HCT116 (cell line): ENCODE measurements at regions not wholly inside any gene's neighbourhood (a gene's known extent, or its start where the extent isn't known, plus 50 kb on each side); places are given as distances from the start of the nearest gene placed in this dataset.

Experiments used
- ATAC-seq: fragments of 200-7000 bp; cut with Tn5 transposase; 2 replicates; pipeline ENCODE4 v1.9.1; 2020; ENCODE audit warnings: mild to moderate bottlenecking, moderate library complexity
- BruUV-seq: library from RNA; stranded (reverse); fragments of 400-500 nt; replicated peaks from 2 replicates; lab custom pipeline; 2021; lab: Mats Ljungman, UMichigan
- CTCF ChIA-PET: fragments of 300-600 bp; sonication (Branson Sonifier 250); formaldehyde crosslinking; loops from one replicate; lab custom pipeline; 2021; ENCODE audit warnings: antibody characterized with exemption; lab: Charles Lee
- POLR2A ChIA-PET: fragments of 300-600, 350-600 bp; sonication (Branson Sonifier 250); formaldehyde crosslinking; loops from one replicate; lab custom pipeline; 2021; ENCODE audit warnings: antibody characterized with exemption; lab: Charles Lee
- RAD21 ChIA-PET, 2 experiments: fragments of 300-600 bp; sonication (Branson Sonifier 250); formaldehyde crosslinking; loops; one replicate each; lab custom pipeline; 2023; ENCODE audit warnings: low total read pairs in 2 of 2; ENCODE audit not compliant: uncharacterized antibody in 2 of 2, unreplicated experiment in 2 of 2, low non-redundant PET in 1 of 2; lab: Charles Lee
- DNase-seq: peaks from one replicate; pipeline ENCODE4 v3.0.0-alpha.2; 2010; ENCODE audit warnings: low read depth, low spot score
- H2AFZ ChIP-seq: fragments of 200-600 bp; shearing (Covaris generic), sonication (generic); 2 replicates; pipeline ENCODE4 v1.6.1; 2017; ENCODE audit warnings: low read depth, mixed run types, mixed read lengths, antibody characterized with exemption, low read length; ENCODE audit not compliant: poor library complexity, severe bottlenecking
- H3K27ac ChIP-seq: 2 replicates; pipeline ENCODE4 v1.5.1; 2012; ENCODE audit warnings: low read depth, low read length
- H3K27me3 ChIP-seq: fragments of 200-600 bp; sonication (generic); 2 replicates; pipeline ENCODE4 v1.6.1; 2016; ENCODE audit warnings: mixed run types, low read length, mixed read lengths; ENCODE audit not compliant: insufficient read depth
- H3K36me3 ChIP-seq, 2 experiments: fragments of 200-500 bp in 1 of 2; fragments of 200-600 bp in 1 of 2; sonication (Bioruptor generic) in 1 of 2; sonication (generic) in 1 of 2; 2 replicates each; pipeline versions ENCODE4 v1.5.1 to v1.6.1; 2014 to 2016; ENCODE audit warnings: low read length in 2 of 2, inconsistent platforms in 1 of 2, mixed read lengths in 1 of 2, mixed run types in 1 of 2; ENCODE audit not compliant: insufficient read depth in 2 of 2, control insufficient read depth in 1 of 2
- H3K4me1 ChIP-seq, 2 experiments: fragments of 200-600 bp in 1 of 2; sonication (generic) in 1 of 2; 2 replicates each; pipeline versions ENCODE4 v1.5.1 to v1.6.1; 2012 to 2017; ENCODE audit warnings: low read length in 2 of 2, inconsistent platforms in 1 of 2, mild to moderate bottlenecking in 1 of 2, mixed read lengths in 1 of 2, mixed run types in 1 of 2, moderate library complexity in 1 of 2; ENCODE audit not compliant: insufficient read depth in 2 of 2, control insufficient read depth in 1 of 2
- H3K4me2 ChIP-seq: fragments of 200-600 bp; sonication (generic); 2 replicates; pipeline ENCODE4 v1.6.1; 2017; ENCODE audit warnings: mixed run types, low read length, mixed read lengths
- H3K4me3 ChIP-seq, 2 experiments: fragments of 200-600 bp in 1 of 2; sonication (generic) in 1 of 2; replicated peaks in 1 of 2; 2 replicates each; pipeline ENCODE4 v1.5.1; 2011 to 2016; ENCODE audit warnings: low read length in 2 of 2, control low read depth in 1 of 2, low read depth in 1 of 2, mild to moderate bottlenecking in 1 of 2, mixed read lengths in 1 of 2, mixed run types in 1 of 2
- H3K79me2 ChIP-seq: fragments of 200-600 bp; sonication (generic); 2 replicates; pipeline ENCODE4 v1.6.1; 2017; ENCODE audit warnings: mild to moderate bottlenecking, mixed run types, low read length, moderate library complexity, mixed read lengths; ENCODE audit not compliant: insufficient read depth
- H3K9ac ChIP-seq: fragments of 200-600 bp; sonication (generic); 2 replicates; pipeline ENCODE4 v1.6.1; 2016; ENCODE audit warnings: low read length, mixed read lengths
- H3K9me2 ChIP-seq: fragments of 200-600 bp; sonication (generic), shearing (Covaris generic); 2 replicates; pipeline ENCODE4 v1.6.1; 2017; ENCODE audit warnings: mixed run types, mild to moderate bottlenecking, moderate library complexity; ENCODE audit not compliant: insufficient read depth
- H3K9me3 ChIP-seq, 2 experiments: fragments of 200-500 bp in 1 of 2; fragments of 200-600 bp in 1 of 2; sonication (Bioruptor generic) in 1 of 2; sonication (generic) in 1 of 2; 2 replicates each; pipeline ENCODE4 v1.6.1; 2014 to 2017; ENCODE audit warnings: low read length in 2 of 2, mixed read lengths in 2 of 2, inconsistent platforms in 1 of 2, low read depth in 1 of 2, mild to moderate bottlenecking in 1 of 2, mixed run types in 1 of 2, moderate library complexity in 1 of 2; ENCODE audit not compliant: control insufficient read depth in 1 of 2, insufficient read depth in 1 of 2
- H4K20me1 ChIP-seq: fragments of 200-600 bp; sonication (generic), shearing (Covaris generic); 2 replicates; pipeline ENCODE4 v1.6.1; 2017; ENCODE audit warnings: mixed run types, mild to moderate bottlenecking, moderate library complexity; ENCODE audit not compliant: insufficient read depth
- CBX3 ChIP-seq: IDR thresholded peaks from 2 replicates; pipeline ENCODE4 v1.6.1; 2012; ENCODE audit warnings: low read depth
- CEBPB ChIP-seq: IDR thresholded peaks from 2 replicates; pipeline ENCODE4 v1.6.1; 2012; ENCODE audit warnings: low read depth
- ELF1 ChIP-seq: IDR thresholded peaks from 2 replicates; pipeline ENCODE4 v1.6.1; 2012; ENCODE audit warnings: low read depth, borderline replicate concordance
- POLR2AphosphoS5 ChIP-seq: IDR thresholded peaks from 2 replicates; pipeline ENCODE4 v1.6.1; 2011; ENCODE audit warnings: mild to moderate bottlenecking, low read depth, low read length, moderate library complexity
- YY1 ChIP-seq: IDR thresholded peaks from 2 replicates; pipeline ENCODE4 v1.6.1; 2011; ENCODE audit warnings: low read length, low read depth, moderate library complexity, mild to moderate bottlenecking; ENCODE audit not compliant: insufficient replicate concordance; ENCODE audit errors: extremely low read depth
- ZFX ChIP-seq: fragments of 450-650 bp; IDR thresholded peaks from 2 replicates; pipeline ENCODE4 v1.6.1; 2017
- intact Hi-C: fragments of 100-400 bp; cut with micrococcal nuclease; formaldehyde crosslinking; loops from 2 replicates; pipeline ENCODE4 v1.10.0; 2022
- TF ChIP-seq, protein P1 (sequence below): IDR thresholded peaks from 2 replicates; pipeline ENCODE4 v1.6.1; 2012
- TF ChIP-seq, protein P2 (sequence below), 3 experiments: fragments of 200-600 bp in 1 of 3; sonication (generic) in 1 of 3; IDR thresholded peaks in 2 of 3; conservative IDR thresholded peaks in 1 of 3; 2 replicates each; pipeline ENCODE4 v1.5.1; 2012 to 2017; ENCODE audit warnings: low read depth in 2 of 3, low read length in 2 of 3, antibody characterized with exemption in 1 of 3, borderline replicate concordance in 1 of 3, control low read depth in 1 of 3, mild to moderate bottlenecking in 1 of 3, mixed read lengths in 1 of 3, mixed run types in 1 of 3, moderate library complexity in 1 of 3; ENCODE audit not compliant: insufficient read depth in 1 of 3
- TF ChIP-seq, protein P3 (sequence below): IDR thresholded peaks from 2 replicates; pipeline ENCODE4 v1.6.1; 2012

DNA sequence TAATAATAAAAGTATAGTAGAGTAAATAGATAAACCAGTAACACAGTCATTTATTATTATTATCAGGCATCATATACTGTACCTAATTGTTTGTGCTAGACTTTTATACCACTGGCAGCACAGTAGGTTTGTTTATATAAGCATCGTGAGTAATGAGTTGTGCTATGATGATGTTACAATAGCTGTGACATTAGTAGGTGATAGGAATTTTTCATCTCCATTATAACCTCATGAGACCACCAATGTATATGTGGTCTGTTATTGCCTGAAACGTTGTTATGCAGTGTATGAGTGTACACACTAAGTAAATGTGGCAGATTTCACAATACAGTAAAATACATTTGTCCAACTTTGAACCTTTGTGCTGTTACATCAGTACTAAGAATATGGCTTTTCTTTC is 72.7 kb upstream of the SPATA31D4 start:
- BruUV-seq, result no TSS peak
- no peak for ATAC-seq
- Histone ChIP-seq H3K9ac (no peak overlapping the region), H4K20me1 (no peaks in the 10 kb centered on the region), H2AFZ (no peak overlapping the region), H3K27ac (no peak overlapping the region), H3K4me2 (no peak overlapping the region), H3K36me3 (no peaks in the 10 kb centered on the region), H3K4me3 (no peak overlapping the region), H3K4me1 (no peaks in the 10 kb centered on the region), H3K27me3 (no peaks in the 10 kb centered on the region), H3K9me3 (no peaks in the 10 kb centered on the region), H3K9me2 (no peaks in the 10 kb centered on the region), H3K79me2 (no peaks in the 10 kb centered on the region)
- ChIA-PET CTCF (no interaction called here), POLR2A (no interaction called here), RAD21 (no interaction called here)
- TF ChIP-seq, protein P1, sequence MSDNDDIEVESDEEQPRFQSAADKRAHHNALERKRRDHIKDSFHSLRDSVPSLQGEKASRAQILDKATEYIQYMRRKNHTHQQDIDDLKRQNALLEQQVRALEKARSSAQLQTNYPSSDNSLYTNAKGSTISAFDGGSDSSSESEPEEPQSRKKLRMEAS, result no peak
- TF ChIP-seq, protein P2, sequence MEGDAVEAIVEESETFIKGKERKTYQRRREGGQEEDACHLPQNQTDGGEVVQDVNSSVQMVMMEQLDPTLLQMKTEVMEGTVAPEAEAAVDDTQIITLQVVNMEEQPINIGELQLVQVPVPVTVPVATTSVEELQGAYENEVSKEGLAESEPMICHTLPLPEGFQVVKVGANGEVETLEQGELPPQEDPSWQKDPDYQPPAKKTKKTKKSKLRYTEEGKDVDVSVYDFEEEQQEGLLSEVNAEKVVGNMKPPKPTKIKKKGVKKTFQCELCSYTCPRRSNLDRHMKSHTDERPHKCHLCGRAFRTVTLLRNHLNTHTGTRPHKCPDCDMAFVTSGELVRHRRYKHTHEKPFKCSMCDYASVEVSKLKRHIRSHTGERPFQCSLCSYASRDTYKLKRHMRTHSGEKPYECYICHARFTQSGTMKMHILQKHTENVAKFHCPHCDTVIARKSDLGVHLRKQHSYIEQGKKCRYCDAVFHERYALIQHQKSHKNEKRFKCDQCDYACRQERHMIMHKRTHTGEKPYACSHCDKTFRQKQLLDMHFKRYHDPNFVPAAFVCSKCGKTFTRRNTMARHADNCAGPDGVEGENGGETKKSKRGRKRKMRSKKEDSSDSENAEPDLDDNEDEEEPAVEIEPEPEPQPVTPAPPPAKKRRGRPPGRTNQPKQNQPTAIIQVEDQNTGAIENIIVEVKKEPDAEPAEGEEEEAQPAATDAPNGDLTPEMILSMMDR (IDR thresholded peaks at IDR 0.05 in 2 of 3, conservative IDR thresholded peaks at IDR 0.05 in 1 of 3; ENCODE audit: borderline replicate concordance in 1 of 3, insufficient read depth in 1 of 3, low read depth in 2 of 3, low read length in 2 of 3), result no peak
- TF ChIP-seq CBX3, result no peak
- no peak for TF ChIP-seq YY1
- no peak for TF ChIP-seq ZFX
- no peak for TF ChIP-seq CEBPB
- no peak for TF ChIP-seq ELF1
- TF ChIP-seq, protein P3, sequence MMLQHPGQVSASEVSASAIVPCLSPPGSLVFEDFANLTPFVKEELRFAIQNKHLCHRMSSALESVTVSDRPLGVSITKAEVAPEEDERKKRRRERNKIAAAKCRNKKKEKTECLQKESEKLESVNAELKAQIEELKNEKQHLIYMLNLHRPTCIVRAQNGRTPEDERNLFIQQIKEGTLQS, result no peak
- no peak for TF ChIP-seq POLR2AphosphoS5
- no peak for DNase-seq
- intact Hi-C loops, result no loop called here
